Prostate gland (tissue), 2 donors: ENCODE measurements at regions not wholly inside any gene's neighbourhood (a gene's known extent, or its start where the extent isn't known, plus 50 kb on each side); places are given as distances from the start of the nearest gene placed in this dataset.

Experiments
- POLR2AphosphoS5 ChIP-seq: sonication (generic); formaldehyde crosslinking; IDR thresholded peaks from one replicate; pipeline ENCODE4 v1.6.1; 2017; ENCODE audit warnings: antibody characterized with exemption
- TF ChIP-seq, protein P1 (sequence below), 4 experiments: fragments of 200-600 bp in 2 of 4; fragments of 450-650 bp in 2 of 4; sonication (generic) in 2 of 4; IDR thresholded peaks; 1 replicate in 3 of 4; 2 replicates in 1 of 4; pipeline ENCODE4 v1.5.1; 2016 to 2019; ENCODE audit warnings: antibody characterized with exemption in 4 of 4, mild to moderate bottlenecking in 2 of 4, moderate library complexity in 2 of 4

- TF ChIP-seq, protein P1, sequence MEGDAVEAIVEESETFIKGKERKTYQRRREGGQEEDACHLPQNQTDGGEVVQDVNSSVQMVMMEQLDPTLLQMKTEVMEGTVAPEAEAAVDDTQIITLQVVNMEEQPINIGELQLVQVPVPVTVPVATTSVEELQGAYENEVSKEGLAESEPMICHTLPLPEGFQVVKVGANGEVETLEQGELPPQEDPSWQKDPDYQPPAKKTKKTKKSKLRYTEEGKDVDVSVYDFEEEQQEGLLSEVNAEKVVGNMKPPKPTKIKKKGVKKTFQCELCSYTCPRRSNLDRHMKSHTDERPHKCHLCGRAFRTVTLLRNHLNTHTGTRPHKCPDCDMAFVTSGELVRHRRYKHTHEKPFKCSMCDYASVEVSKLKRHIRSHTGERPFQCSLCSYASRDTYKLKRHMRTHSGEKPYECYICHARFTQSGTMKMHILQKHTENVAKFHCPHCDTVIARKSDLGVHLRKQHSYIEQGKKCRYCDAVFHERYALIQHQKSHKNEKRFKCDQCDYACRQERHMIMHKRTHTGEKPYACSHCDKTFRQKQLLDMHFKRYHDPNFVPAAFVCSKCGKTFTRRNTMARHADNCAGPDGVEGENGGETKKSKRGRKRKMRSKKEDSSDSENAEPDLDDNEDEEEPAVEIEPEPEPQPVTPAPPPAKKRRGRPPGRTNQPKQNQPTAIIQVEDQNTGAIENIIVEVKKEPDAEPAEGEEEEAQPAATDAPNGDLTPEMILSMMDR (IDR thresholded peaks at IDR 0.05) = no peak
- TF ChIP-seq POLR2AphosphoS5 = no peak
These were observed 239.0 kb downstream of the TOMM20 start for GRCh38 chr1:234889643-234890042.
